Activated naive CD8-positive, alpha-beta T cell treated with anti-CD3 and anti-CD28 coated beads for 36 hours (primary cell): ENCODE measurements at regions not wholly inside any gene's neighbourhood (a gene's known extent, or its start where the extent isn't known, plus 50 kb on each side); places are given as distances from the start of the nearest gene placed in this dataset.
"Not testable (repeated sequence)": the region's sequence is repeated elsewhere in the genome, so short reads cannot be mapped to it uniquely, and the experiment has no call there.

Source experiments
- DNase-seq: peaks from one replicate; pipeline ENCODE4 v3.0.0; 2021
- H3K27ac Mint-ChIP-seq: one replicate; pipeline ENCODE4 v1.8.0; 2022; ENCODE audit warnings: mild to moderate bottlenecking, moderate library complexity, mixed read lengths
- H3K27me3 Mint-ChIP-seq: one replicate; pipeline ENCODE4 v1.8.0; 2022; ENCODE audit warnings: mild to moderate bottlenecking, mixed read lengths
- H3K36me3 Mint-ChIP-seq: one replicate; pipeline ENCODE4 v1.8.0; 2021; ENCODE audit warnings: mild to moderate bottlenecking, mixed read lengths
- H3K4me1 Mint-ChIP-seq: one replicate; pipeline ENCODE4 v1.8.0; 2021; ENCODE audit warnings: mixed read lengths
- H3K4me3 Mint-ChIP-seq: one replicate; pipeline ENCODE4 v1.8.0; 2022; ENCODE audit warnings: mild to moderate bottlenecking, moderate library complexity, mixed read lengths
- H3K9me3 Mint-ChIP-seq: one replicate; pipeline ENCODE4 v1.8.0; 2022; ENCODE audit warnings: mixed read lengths

GRCh38 chr11:70556884-70557741, 158.8 kb downstream of the CTTN start:
- Mint-ChIP-seq H3K27ac (no peak overlapping the region), H3K9me3 (no peaks in the 10 kb centered on the region), H3K4me1 (no peaks in the 10 kb centered on the region), H3K4me3 (no peak overlapping the region), H3K36me3 (no peaks in the 10 kb centered on the region), H3K27me3 (peaks cover 3% of the 10 kb centered on the region)
- no peak for DNase-seq

GRCh38 chr11:70557742-70558485, 159.6 kb downstream of the CTTN start:
- no peak overlapping the region for H3K4me3 Mint-ChIP-seq
- no peaks in the 10 kb centered on the region for H3K9me3 Mint-ChIP-seq
- peaks cover 3% of the 10 kb centered on the region for H3K27me3 Mint-ChIP-seq
- H3K36me3 Mint-ChIP-seq: no peaks in the 10 kb centered on the region
- H3K4me1 Mint-ChIP-seq: no peaks in the 10 kb centered on the region
- no peak overlapping the region for H3K27ac Mint-ChIP-seq
- no peak for DNase-seq

GRCh38 chr11:70558681-70559080, 160.4 kb downstream of the CTTN start:
- no peak overlapping the region for H3K4me3 Mint-ChIP-seq

GRCh38 chr11:70559516-70559915, 161.2 kb downstream of the CTTN start:
- no peaks in the 10 kb centered on the region for H3K9me3 Mint-ChIP-seq
- H3K27me3 Mint-ChIP-seq: peaks cover 5% of the 10 kb centered on the region
- DNase-seq: no peak
- no peaks in the 10 kb centered on the region for H3K4me1 Mint-ChIP-seq
- H3K4me3 Mint-ChIP-seq: no peak overlapping the region
- no peaks in the 10 kb centered on the region for H3K36me3 Mint-ChIP-seq
- no peak overlapping the region for H3K27ac Mint-ChIP-seq

More at GRCh38 chr11:70558681-70559080, 160.4 kb downstream of the CTTN start:
- Mint-ChIP-seq H3K27ac (no peak overlapping the region), H3K4me1 (no peaks in the 10 kb centered on the region), H3K9me3 (no peaks in the 10 kb centered on the region), H3K27me3 (peaks cover 3% of the 10 kb centered on the region), H3K36me3 (no peaks in the 10 kb centered on the region)
- no peak for DNase-seq

GRCh38 chr11:70560621-70561020, 162.3 kb downstream of the CTTN start:
- H3K36me3 Mint-ChIP-seq, H3K4me3 Mint-ChIP-seq, H3K9me3 Mint-ChIP-seq, H3K27me3 Mint-ChIP-seq, DNase-seq, H3K4me1 Mint-ChIP-seq, H3K27ac Mint-ChIP-seq: not testable (repeated sequence)

GRCh38 chr11:70566768-70567530, 168.6 kb downstream of the CTTN start:
- H3K4me1 Mint-ChIP-seq: peaks cover 2% of the 10 kb centered on the region
- no peak overlapping the region for H3K27ac Mint-ChIP-seq

GRCh38 chr11:70567680-70568034, 169.3 kb downstream of the CTTN start:
- Mint-ChIP-seq H3K27ac (no peak overlapping the region), H3K4me3 (no peak overlapping the region), H3K27me3 (peaks cover 48% of the 10 kb centered on the region), H3K4me1 (peaks cover 2% of the 10 kb centered on the region), H3K36me3 (no peaks in the 10 kb centered on the region), H3K9me3 (no peaks in the 10 kb centered on the region)
- no peak for DNase-seq

More at GRCh38 chr11:70566768-70567530, 168.6 kb downstream of the CTTN start:
- Mint-ChIP-seq H3K27me3 (peaks cover 48% of the 10 kb centered on the region), H3K9me3 (no peaks in the 10 kb centered on the region), H3K36me3 (no peaks in the 10 kb centered on the region), H3K4me3 (no peak overlapping the region)
- no peak for DNase-seq

GRCh38 chr11:70568035-70568813, 169.9 kb downstream of the CTTN start:
- Mint-ChIP-seq H3K27me3 (peaks cover 48% of the 10 kb centered on the region), H3K9me3 (no peaks in the 10 kb centered on the region), H3K4me1 (peaks cover 2% of the 10 kb centered on the region), H3K36me3 (no peaks in the 10 kb centered on the region), H3K27ac (no peak overlapping the region), H3K4me3 (no peak overlapping the region)
- DNase-seq: no peak

GRCh38 chr11:70568814-70569617, 170.7 kb downstream of the CTTN start:
- no peaks in the 10 kb centered on the region for H3K36me3 Mint-ChIP-seq
- H3K9me3 Mint-ChIP-seq: no peaks in the 10 kb centered on the region
- peaks cover 48% of the 10 kb centered on the region for H3K27me3 Mint-ChIP-seq
- H3K27ac Mint-ChIP-seq: no peak overlapping the region
- no peak for DNase-seq
- no peak overlapping the region for H3K4me3 Mint-ChIP-seq
- peaks cover 2% of the 10 kb centered on the region for H3K4me1 Mint-ChIP-seq

- no peak overlapping the region for H3K4me3 Mint-ChIP-seq
- H3K4me1 Mint-ChIP-seq: peaks cover 2% of the 10 kb centered on the region
- no peaks in the 10 kb centered on the region for H3K9me3 Mint-ChIP-seq
- no peaks in the 10 kb centered on the region for H3K36me3 Mint-ChIP-seq
- DNase-seq: no peak
- peaks cover 45% of the 10 kb centered on the region for H3K27me3 Mint-ChIP-seq
- no peak overlapping the region for H3K27ac Mint-ChIP-seq
These were observed 171.2 kb downstream of the CTTN start for GRCh38 chr11:70569618-70569890.

- H3K9me3 Mint-ChIP-seq: no peaks in the 10 kb centered on the region
- peaks cover 2% of the 10 kb centered on the region for H3K4me1 Mint-ChIP-seq
- no peaks in the 10 kb centered on the region for H3K36me3 Mint-ChIP-seq
- H3K27ac Mint-ChIP-seq: no peak overlapping the region
- H3K27me3 Mint-ChIP-seq: peaks cover 41% of the 10 kb centered on the region
- DNase-seq: no peak
- H3K4me3 Mint-ChIP-seq: no peak overlapping the region
These were observed 171.8 kb downstream of the CTTN start for GRCh38 chr11:70569996-70570692.

- H3K27ac Mint-ChIP-seq: no peak overlapping the region
- H3K27me3 Mint-ChIP-seq: peaks cover 39% of the 10 kb centered on the region
- DNase-seq: no peak
- no peaks in the 10 kb centered on the region for H3K9me3 Mint-ChIP-seq
- no peaks in the 10 kb centered on the region for H3K36me3 Mint-ChIP-seq
- no peak overlapping the region for H3K4me3 Mint-ChIP-seq
- peaks cover 2% of the 10 kb centered on the region for H3K4me1 Mint-ChIP-seq
These were observed 172.5 kb downstream of the CTTN start for GRCh38 chr11:70570693-70571395.

GRCh38 chr11:70572974-70573260, 174.6 kb downstream of the CTTN start:
- Mint-ChIP-seq H3K27ac (no peak overlapping the region), H3K9me3 (no peaks in the 10 kb centered on the region), H3K27me3 (peaks cover 24% of the 10 kb centered on the region), H3K4me3 (no peak overlapping the region), H3K4me1 (peaks cover 2% of the 10 kb centered on the region), H3K36me3 (no peaks in the 10 kb centered on the region)
- DNase-seq: no peak
